ENCODE measurements at regions not wholly inside any gene's neighbourhood (a gene's known extent, or its start where the extent isn't known, plus 50 kb on each side); places are given as distances from the start of the nearest gene placed in this dataset.

DNA sequence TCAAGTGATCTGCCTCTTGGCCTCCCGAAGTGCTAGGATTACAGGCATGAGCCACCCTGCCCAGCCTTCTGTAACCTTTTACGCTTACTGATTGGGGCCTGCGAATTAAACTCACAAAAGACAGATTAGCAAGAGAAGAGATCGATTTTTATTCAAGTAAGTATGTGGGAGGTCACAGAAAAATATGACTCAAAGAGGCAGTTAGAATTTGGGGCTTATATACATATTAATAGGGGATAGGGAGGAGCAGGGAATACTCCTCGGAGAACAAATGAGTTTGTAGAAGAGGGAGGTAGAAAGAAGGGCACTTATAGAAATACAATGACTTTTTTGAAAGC is 78.9 kb downstream of the CD24 start:
- Histone ChIP-seq H3K4me2 (ENCODE audit: low read depth, low read length, poor library complexity, severe bottlenecking) (no peak overlapping the region), H3K36me3 (ENCODE audit: low read length) (no peaks in the 10 kb centered on the region), H3K27ac (ENCODE audit: low read depth, low read length) (no peak overlapping the region), H3K79me2 (ENCODE audit: insufficient read depth, low read length) (no peaks in the 10 kb centered on the region), H2AFZ (ENCODE audit: low read depth, low read length, severe bottlenecking) (no peak overlapping the region), H3F3A (ENCODE audit: insufficient read depth) (no peaks in the 10 kb centered on the region), H3K27me3 (ENCODE audit: low read length) (no peaks in the 10 kb centered on the region), H3K9me2 (replicated peaks; ENCODE audit: insufficient read depth, low read length) (no peaks in the 10 kb centered on the region), H3K9ac (ENCODE audit: low read length) (no peak overlapping the region), H4K20me1 (ENCODE audit: low read depth, low read length) (no peaks in the 10 kb centered on the region), H3K4me3 (ENCODE audit: insufficient read depth, low read length, poor library complexity, severe bottlenecking) (no peak overlapping the region), H3K9me3 (ENCODE audit: insufficient read depth, low read length) (no peaks in the 10 kb centered on the region)
- TF ChIP-seq EZH2phosphoT487 (conservative IDR thresholded peaks at IDR 0.05; ENCODE audit: low read length) = no peak
- TF ChIP-seq, protein P1, sequence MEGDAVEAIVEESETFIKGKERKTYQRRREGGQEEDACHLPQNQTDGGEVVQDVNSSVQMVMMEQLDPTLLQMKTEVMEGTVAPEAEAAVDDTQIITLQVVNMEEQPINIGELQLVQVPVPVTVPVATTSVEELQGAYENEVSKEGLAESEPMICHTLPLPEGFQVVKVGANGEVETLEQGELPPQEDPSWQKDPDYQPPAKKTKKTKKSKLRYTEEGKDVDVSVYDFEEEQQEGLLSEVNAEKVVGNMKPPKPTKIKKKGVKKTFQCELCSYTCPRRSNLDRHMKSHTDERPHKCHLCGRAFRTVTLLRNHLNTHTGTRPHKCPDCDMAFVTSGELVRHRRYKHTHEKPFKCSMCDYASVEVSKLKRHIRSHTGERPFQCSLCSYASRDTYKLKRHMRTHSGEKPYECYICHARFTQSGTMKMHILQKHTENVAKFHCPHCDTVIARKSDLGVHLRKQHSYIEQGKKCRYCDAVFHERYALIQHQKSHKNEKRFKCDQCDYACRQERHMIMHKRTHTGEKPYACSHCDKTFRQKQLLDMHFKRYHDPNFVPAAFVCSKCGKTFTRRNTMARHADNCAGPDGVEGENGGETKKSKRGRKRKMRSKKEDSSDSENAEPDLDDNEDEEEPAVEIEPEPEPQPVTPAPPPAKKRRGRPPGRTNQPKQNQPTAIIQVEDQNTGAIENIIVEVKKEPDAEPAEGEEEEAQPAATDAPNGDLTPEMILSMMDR (IDR thresholded peaks at IDR 0.05; ENCODE audit: insufficient read depth, low read length, poor library complexity, severe bottlenecking) = no peak

- H3K9ac ChIP-seq (ENCODE audit: low read length) = no peak overlapping the region
- no peak overlapping the region for H2AFZ ChIP-seq (ENCODE audit: low read depth, low read length, severe bottlenecking)
- no peaks in the 10 kb centered on the region for H4K20me1 ChIP-seq (ENCODE audit: low read depth, low read length)
- no peak overlapping the region for H3K4me2 ChIP-seq (ENCODE audit: low read depth, low read length, poor library complexity, severe bottlenecking)
- no peak overlapping the region for H3K27ac ChIP-seq (ENCODE audit: low read depth, low read length)
- TF ChIP-seq EZH2phosphoT487 (conservative IDR thresholded peaks at IDR 0.05; ENCODE audit: low read length) = no peak
- TF ChIP-seq, protein P1 (IDR thresholded peaks at IDR 0.05; ENCODE audit: insufficient read depth, low read length, poor library complexity, severe bottlenecking) = no peak
- H3K9me3 ChIP-seq (ENCODE audit: insufficient read depth, low read length) = no peaks in the 10 kb centered on the region
- no peaks in the 10 kb centered on the region for H3K27me3 ChIP-seq (ENCODE audit: low read length)
- H3K79me2 ChIP-seq (ENCODE audit: insufficient read depth, low read length) = no peaks in the 10 kb centered on the region
- no peaks in the 10 kb centered on the region for H3K9me2 ChIP-seq (replicated peaks; ENCODE audit: insufficient read depth, low read length)
- H3K36me3 ChIP-seq (ENCODE audit: low read length) = no peaks in the 10 kb centered on the region
- H3K4me3 ChIP-seq (ENCODE audit: insufficient read depth, low read length, poor library complexity, severe bottlenecking) = no peak overlapping the region
- H3F3A ChIP-seq (ENCODE audit: insufficient read depth) = no peaks in the 10 kb centered on the region
Measured at GRCh38 chr6:106894978-106895702, 79.4 kb downstream of the CD24 start.

- H4K20me1 ChIP-seq (ENCODE audit: low read depth, low read length) = no peaks in the 10 kb centered on the region
- H3K9me3 ChIP-seq (ENCODE audit: insufficient read depth, low read length) = no peaks in the 10 kb centered on the region
- H3K4me3 ChIP-seq (ENCODE audit: insufficient read depth, low read length, poor library complexity, severe bottlenecking) = no peak overlapping the region
- H3K27ac ChIP-seq (ENCODE audit: low read depth, low read length) = no peak overlapping the region
- H3K79me2 ChIP-seq (ENCODE audit: insufficient read depth, low read length) = no peaks in the 10 kb centered on the region
- no peaks in the 10 kb centered on the region for H3K36me3 ChIP-seq (ENCODE audit: low read length)
- no peak overlapping the region for H2AFZ ChIP-seq (ENCODE audit: low read depth, low read length, severe bottlenecking)
- no peak overlapping the region for H3K4me2 ChIP-seq (ENCODE audit: low read depth, low read length, poor library complexity, severe bottlenecking)
- H3K9ac ChIP-seq (ENCODE audit: low read length) = no peak overlapping the region
- TF ChIP-seq EZH2phosphoT487 (conservative IDR thresholded peaks at IDR 0.05; ENCODE audit: low read length) = no peak
- TF ChIP-seq, protein P1 (IDR thresholded peaks at IDR 0.05; ENCODE audit: insufficient read depth, low read length, poor library complexity, severe bottlenecking) = no peak
- H3K9me2 ChIP-seq (replicated peaks; ENCODE audit: insufficient read depth, low read length) = no peaks in the 10 kb centered on the region
- H3K27me3 ChIP-seq (ENCODE audit: low read length) = no peaks in the 10 kb centered on the region
- no peaks in the 10 kb centered on the region for H3F3A ChIP-seq (ENCODE audit: insufficient read depth)
Measured at GRCh38 chr6:106892186-106892585, 82.3 kb downstream of the CD24 start.

All from SU-DHL-6 (cell line).